CD4-positive, alpha-beta T cell treated with Interleukin-15 for 1 hour (primary cell): ENCODE measurements at regions not wholly inside any gene's neighbourhood (a gene's known extent, or its start where the extent isn't known, plus 50 kb on each side); places are given as distances from the start of the nearest gene placed in this dataset.

Source experiments
- DNase-seq: peaks from one replicate; pipeline ENCODE4 v3.0.0-alpha.2; 2020

GRCh38 chr3:21357241-21357640, 393.8 kb downstream of the ZNF385D start:
- DNase-seq: no peak

GRCh38 chr3:21356402-21356801, 394.6 kb downstream of the ZNF385D start:
- no peak for DNase-seq

GRCh38 chr3:21345382-21345976, 405.5 kb downstream of the ZNF385D start:
- DNase-seq: no peak

GRCh38 chr3:21331857-21332256, 419.2 kb downstream of the ZNF385D start:
- no peak for DNase-seq

- no peak for DNase-seq
These were observed 419.7 kb downstream of the ZNF385D start for GRCh38 chr3:21331321-21331720.

GRCh38 chr3:21330293-21330692, 420.7 kb downstream of the ZNF385D start:
- no peak for DNase-seq

- DNase-seq: no peak
These were observed 422.2 kb downstream of the ZNF385D start for GRCh38 chr3:21328711-21329390.

- DNase-seq: no peak
These were observed 424.1 kb downstream of the ZNF385D start for GRCh38 chr3:21326704-21327475.

- no peak for DNase-seq
These were observed 436.3 kb downstream of the ZNF385D start for GRCh38 chr3:21314688-21315087.

GRCh38 chr3:21310891-21311290, 440.1 kb downstream of the ZNF385D start:
- no peak for DNase-seq

- no peak for DNase-seq
These were observed 440.8 kb downstream of the ZNF385D start for GRCh38 chr3:21310161-21310560.

GRCh38 chr3:21297304-21297703, 453.7 kb downstream of the ZNF385D start:
- no peak for DNase-seq

- no peak for DNase-seq
These were observed 456.2 kb downstream of the ZNF385D start for GRCh38 chr3:21294768-21295167.

- no peak for DNase-seq
These were observed 458.0 kb downstream of the ZNF385D start for GRCh38 chr3:21292971-21293370.

GRCh38 chr3:21290557-21290956, 460.5 kb downstream of the ZNF385D start:
- no peak for DNase-seq

GRCh38 chr3:21274079-21274571, 476.9 kb downstream of the ZNF385D start:
- DNase-seq: no peak

GRCh38 chr3:21273259-21274025, 477.6 kb downstream of the ZNF385D start:
- no peak for DNase-seq

- no peak for DNase-seq
These were observed 479.4 kb downstream of the ZNF385D start for GRCh38 chr3:21271606-21272016.

GRCh38 chr3:21269882-21270281, 481.1 kb downstream of the ZNF385D start:
- no peak for DNase-seq

- DNase-seq: no peak
These were observed 490.5 kb downstream of the ZNF385D start for GRCh38 chr3:21260507-21260906.

- DNase-seq: no peak
These were observed 491.1 kb downstream of the ZNF385D start for GRCh38 chr3:21259896-21260295.

- DNase-seq: no peak
These were observed 494.1 kb downstream of the ZNF385D start for GRCh38 chr3:21256932-21257331.

- DNase-seq: no peak
These were observed 512.3 kb downstream of the ZNF385D start for GRCh38 chr3:21238661-21239060.
